Dermis microvascular lymphatic vessel endothelial cell (primary cell): ENCODE measurements at regions not wholly inside any gene's neighbourhood (a gene's known extent, or its start where the extent isn't known, plus 50 kb on each side); places are given as distances from the start of the nearest gene placed in this dataset.

Source experiments
- DNase-seq, 2 donors: peaks; one replicate each; pipeline versions ENCODE4 v3.0.0 to v3.0.0-alpha.2; 2010; ENCODE audit warnings: low read depth in 2 of 2

GRCh38 chr2:173588931-173589369, 234.3 kb downstream of the CDCA7 start:
- DNase-seq: peak; percentile 12 to 68

GRCh38 chr2:173589604-173590275, 235.1 kb downstream of the CDCA7 start:
- DNase-seq: peak in 1 of 2 donors; percentile 3

- DNase-seq: peak; percentile 15 to 93
Observed at GRCh38 chr2:173590276-173590861, 235.7 kb downstream of the CDCA7 start.

- no peak for DNase-seq
Observed at GRCh38 chr2:173593109-173593508, 238.4 kb downstream of the CDCA7 start.

- DNase-seq: no peak
Observed at GRCh38 chr2:173596244-173596643, 241.6 kb downstream of the CDCA7 start.

GRCh38 chr2:173598525-173598924, 243.9 kb downstream of the CDCA7 start:
- no peak for DNase-seq

- no peak for DNase-seq
Observed at GRCh38 chr2:173599821-173600359, 245.2 kb downstream of the CDCA7 start.

- DNase-seq: no peak
Observed at GRCh38 chr2:173602153-173602795, 247.6 kb downstream of the CDCA7 start.

- DNase-seq: no peak
Observed at GRCh38 chr2:173605994-173606393, 251.3 kb downstream of the CDCA7 start.

GRCh38 chr2:173606619-173607248, 252.1 kb downstream of the CDCA7 start:
- no peak for DNase-seq

GRCh38 chr2:173607606-173608311, 253.1 kb downstream of the CDCA7 start:
- no peak for DNase-seq

GRCh38 chr2:173611121-173611520, 256.4 kb downstream of the CDCA7 start:
- no peak for DNase-seq

- DNase-seq: no peak
Observed at GRCh38 chr2:173612354-173612753, 257.7 kb downstream of the CDCA7 start.

GRCh38 chr2:173613386-173613785, 258.7 kb downstream of the CDCA7 start:
- DNase-seq: no peak

- no peak for DNase-seq
Observed at GRCh38 chr2:173614265-173614930, 259.7 kb downstream of the CDCA7 start.

GRCh38 chr2:173623438-173624319, 269.0 kb downstream of the CDCA7 start:
- no peak for DNase-seq

- DNase-seq: no peak
Observed at GRCh38 chr2:173625315-173625714, 270.6 kb downstream of the CDCA7 start.

- DNase-seq: no peak
Observed at GRCh38 chr2:173629076-173629475, 274.4 kb downstream of the CDCA7 start.

- no peak for DNase-seq
Observed at GRCh38 chr2:173630425-173631126, 275.9 kb downstream of the CDCA7 start.
